ENCODE measurements at regions not wholly inside any gene's neighbourhood (a gene's known extent, or its start where the extent isn't known, plus 50 kb on each side); places are given as distances from the start of the nearest gene placed in this dataset.

DNA sequence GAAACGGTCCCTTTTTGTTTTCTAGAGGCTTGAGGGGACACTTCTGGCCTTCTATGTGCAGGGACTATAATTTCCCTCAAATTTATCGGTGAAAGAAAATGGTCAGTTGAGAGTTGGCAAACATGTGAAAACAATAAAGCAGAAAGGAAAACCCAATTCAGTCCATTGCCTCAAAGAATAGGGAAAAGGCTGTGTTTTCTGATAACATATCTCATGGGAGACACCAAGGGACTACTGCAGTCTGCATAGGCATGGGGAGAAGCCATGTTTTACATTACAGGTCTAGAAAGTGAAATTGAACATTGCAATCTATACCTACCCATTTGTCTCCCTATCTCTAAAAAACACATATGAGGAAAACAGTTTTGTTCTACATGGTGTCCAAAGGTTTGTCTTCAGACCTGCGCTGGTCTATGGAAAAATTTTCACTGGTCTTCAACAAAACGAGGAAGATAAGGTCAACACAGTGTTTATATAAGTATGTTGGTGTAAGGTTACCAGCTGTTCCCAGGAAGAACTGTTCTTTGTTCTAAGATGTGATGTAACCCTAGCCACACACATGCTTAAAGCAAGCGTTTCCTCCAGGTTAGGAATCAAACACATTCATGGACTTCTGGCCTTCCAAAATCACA, 179.7 kb downstream of the MREG start:
- BruUV-seq (replicated peaks), result no TSS peak
- Histone ChIP-seq H3K36me3 (ENCODE audit: control insufficient read depth, insufficient read depth, low read length) (no peaks in the 10 kb centered on the region; the same call in 1 of the 2 replicates), H3K4me1 (ENCODE audit: control insufficient read depth, insufficient read depth, low read length) (no peaks in the 10 kb centered on the region), H3K27me3 (ENCODE audit: control insufficient read depth, insufficient read depth, low read length) (no peaks in the 10 kb centered on the region), H3K4me3 (ENCODE audit: low read depth in 2 of 2, low read length in 2 of 2) (no peak overlapping the region), H3K27ac (ENCODE audit: low read length) (no peak overlapping the region), H3K9me3 (ENCODE audit: control insufficient read depth, insufficient read depth, low read depth, low read length) (no peaks in the 10 kb centered on the region)
- TF ChIP-seq, protein P1, sequence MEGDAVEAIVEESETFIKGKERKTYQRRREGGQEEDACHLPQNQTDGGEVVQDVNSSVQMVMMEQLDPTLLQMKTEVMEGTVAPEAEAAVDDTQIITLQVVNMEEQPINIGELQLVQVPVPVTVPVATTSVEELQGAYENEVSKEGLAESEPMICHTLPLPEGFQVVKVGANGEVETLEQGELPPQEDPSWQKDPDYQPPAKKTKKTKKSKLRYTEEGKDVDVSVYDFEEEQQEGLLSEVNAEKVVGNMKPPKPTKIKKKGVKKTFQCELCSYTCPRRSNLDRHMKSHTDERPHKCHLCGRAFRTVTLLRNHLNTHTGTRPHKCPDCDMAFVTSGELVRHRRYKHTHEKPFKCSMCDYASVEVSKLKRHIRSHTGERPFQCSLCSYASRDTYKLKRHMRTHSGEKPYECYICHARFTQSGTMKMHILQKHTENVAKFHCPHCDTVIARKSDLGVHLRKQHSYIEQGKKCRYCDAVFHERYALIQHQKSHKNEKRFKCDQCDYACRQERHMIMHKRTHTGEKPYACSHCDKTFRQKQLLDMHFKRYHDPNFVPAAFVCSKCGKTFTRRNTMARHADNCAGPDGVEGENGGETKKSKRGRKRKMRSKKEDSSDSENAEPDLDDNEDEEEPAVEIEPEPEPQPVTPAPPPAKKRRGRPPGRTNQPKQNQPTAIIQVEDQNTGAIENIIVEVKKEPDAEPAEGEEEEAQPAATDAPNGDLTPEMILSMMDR (IDR thresholded peaks at IDR 0.05), result no peak
- no peak for TF ChIP-seq TCF7L2 (IDR thresholded peaks at IDR 0.05; ENCODE audit: low read depth, low read length)
- no peak for TF ChIP-seq SIN3A (IDR thresholded peaks at IDR 0.05; ENCODE audit: borderline replicate concordance, insufficient read depth, low read depth, low read length)
- no peak for TF ChIP-seq POLR2AphosphoS5 (IDR thresholded peaks at IDR 0.05; ENCODE audit: low read depth, low read length)
- TF ChIP-seq, protein P2, sequence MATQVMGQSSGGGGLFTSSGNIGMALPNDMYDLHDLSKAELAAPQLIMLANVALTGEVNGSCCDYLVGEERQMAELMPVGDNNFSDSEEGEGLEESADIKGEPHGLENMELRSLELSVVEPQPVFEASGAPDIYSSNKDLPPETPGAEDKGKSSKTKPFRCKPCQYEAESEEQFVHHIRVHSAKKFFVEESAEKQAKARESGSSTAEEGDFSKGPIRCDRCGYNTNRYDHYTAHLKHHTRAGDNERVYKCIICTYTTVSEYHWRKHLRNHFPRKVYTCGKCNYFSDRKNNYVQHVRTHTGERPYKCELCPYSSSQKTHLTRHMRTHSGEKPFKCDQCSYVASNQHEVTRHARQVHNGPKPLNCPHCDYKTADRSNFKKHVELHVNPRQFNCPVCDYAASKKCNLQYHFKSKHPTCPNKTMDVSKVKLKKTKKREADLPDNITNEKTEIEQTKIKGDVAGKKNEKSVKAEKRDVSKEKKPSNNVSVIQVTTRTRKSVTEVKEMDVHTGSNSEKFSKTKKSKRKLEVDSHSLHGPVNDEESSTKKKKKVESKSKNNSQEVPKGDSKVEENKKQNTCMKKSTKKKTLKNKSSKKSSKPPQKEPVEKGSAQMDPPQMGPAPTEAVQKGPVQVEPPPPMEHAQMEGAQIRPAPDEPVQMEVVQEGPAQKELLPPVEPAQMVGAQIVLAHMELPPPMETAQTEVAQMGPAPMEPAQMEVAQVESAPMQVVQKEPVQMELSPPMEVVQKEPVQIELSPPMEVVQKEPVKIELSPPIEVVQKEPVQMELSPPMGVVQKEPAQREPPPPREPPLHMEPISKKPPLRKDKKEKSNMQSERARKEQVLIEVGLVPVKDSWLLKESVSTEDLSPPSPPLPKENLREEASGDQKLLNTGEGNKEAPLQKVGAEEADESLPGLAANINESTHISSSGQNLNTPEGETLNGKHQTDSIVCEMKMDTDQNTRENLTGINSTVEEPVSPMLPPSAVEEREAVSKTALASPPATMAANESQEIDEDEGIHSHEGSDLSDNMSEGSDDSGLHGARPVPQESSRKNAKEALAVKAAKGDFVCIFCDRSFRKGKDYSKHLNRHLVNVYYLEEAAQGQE (IDR thresholded peaks at IDR 0.05; ENCODE audit: insufficient read depth in 1 of 2, low read depth in 2 of 2, low read length in 1 of 2), result no peak
- ChIA-PET POLR2A (interaction anchor here (0.7 kb wide), 1 partner anchor 252 kb away, joined by 10 read pairs; no protein-coding TSS in a partner anchor), CTCF (interaction anchor here (0.6 kb wide), 1 partner anchor 391 kb away, joined by 9 read pairs; no protein-coding TSS in a partner anchor)
- intact Hi-C loops (cut with micrococcal nuclease; ENCODE audit: unreplicated experiment) (no loop called here), in situ Hi-C loops (cut with HindIII; ENCODE audit: low pct_unique_long_range_greater_than_20kb, low sequenced_read_pairs) (no loop called here)
- ATAC-seq (no peak), DNase-seq (ENCODE audit: low read depth, low spot score) (no peak)

DNA sequence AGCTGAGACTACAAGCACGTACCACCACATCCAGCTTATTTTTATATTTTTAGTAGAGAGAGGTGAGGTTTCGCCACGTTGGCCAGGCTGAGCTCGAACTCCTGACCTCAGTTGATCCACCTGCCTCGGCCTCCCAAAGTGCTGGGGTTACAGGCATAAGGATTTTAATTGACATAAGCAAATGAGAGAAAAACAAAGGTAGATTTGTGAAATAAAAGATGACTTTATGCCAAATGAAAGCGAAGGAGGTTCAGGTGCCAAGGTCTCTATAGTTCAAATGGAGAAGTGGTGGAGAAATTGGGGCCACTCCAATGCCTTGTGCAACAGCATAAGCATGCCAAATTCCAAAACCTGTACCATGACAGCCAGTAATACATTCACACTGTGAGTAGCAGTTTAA, 180.6 kb downstream of the MREG start:
- TF ChIP-seq, protein P1 (IDR thresholded peaks at IDR 0.05), result no peak
- TF ChIP-seq SIN3A (IDR thresholded peaks at IDR 0.05; ENCODE audit: borderline replicate concordance, insufficient read depth, low read depth, low read length), result no peak
- TF ChIP-seq, protein P2 (IDR thresholded peaks at IDR 0.05; ENCODE audit: insufficient read depth in 1 of 2, low read depth in 2 of 2, low read length in 1 of 2), result no peak
- no peak for TF ChIP-seq TCF7L2 (IDR thresholded peaks at IDR 0.05; ENCODE audit: low read depth, low read length)
- no peak for TF ChIP-seq POLR2AphosphoS5 (IDR thresholded peaks at IDR 0.05; ENCODE audit: low read depth, low read length)
- H3K27ac ChIP-seq (ENCODE audit: low read length), result no peak overlapping the region
- H3K36me3 ChIP-seq (ENCODE audit: control insufficient read depth, insufficient read depth, low read length), result no peaks in the 10 kb centered on the region; the same call in 1 of the 2 replicates
- BruUV-seq (replicated peaks), result no TSS peak
- no peak overlapping the region for H3K4me3 ChIP-seq (ENCODE audit: low read depth in 2 of 2, low read length in 2 of 2)
- H3K9me3 ChIP-seq (ENCODE audit: control insufficient read depth, insufficient read depth, low read depth, low read length), result no peaks in the 10 kb centered on the region
- no peak for DNase-seq (ENCODE audit: low read depth, low spot score)
- H3K4me1 ChIP-seq (ENCODE audit: control insufficient read depth, insufficient read depth, low read length), result no peaks in the 10 kb centered on the region
- H3K27me3 ChIP-seq (ENCODE audit: control insufficient read depth, insufficient read depth, low read length), result no peaks in the 10 kb centered on the region
- ChIA-PET POLR2A (no interaction called here), CTCF (no interaction called here)
- in situ Hi-C loops (cut with HindIII; ENCODE audit: low pct_unique_long_range_greater_than_20kb, low sequenced_read_pairs), result no loop called here
- intact Hi-C loops (cut with micrococcal nuclease; ENCODE audit: unreplicated experiment), result no loop called here
- no peak for ATAC-seq
